LNCAP (cell line): ENCODE measurements at regions not wholly inside any gene's neighbourhood (a gene's known extent, or its start where the extent isn't known, plus 50 kb on each side); places are given as distances from the start of the nearest gene placed in this dataset.

Experiments used
- TF ChIP-seq, protein P1 (sequence below): fragments of 450-650 bp; IDR thresholded peaks from 2 replicates; pipeline ENCODE4 v1.5.1; 2017; ENCODE audit warnings: mild to moderate bottlenecking

DNA sequence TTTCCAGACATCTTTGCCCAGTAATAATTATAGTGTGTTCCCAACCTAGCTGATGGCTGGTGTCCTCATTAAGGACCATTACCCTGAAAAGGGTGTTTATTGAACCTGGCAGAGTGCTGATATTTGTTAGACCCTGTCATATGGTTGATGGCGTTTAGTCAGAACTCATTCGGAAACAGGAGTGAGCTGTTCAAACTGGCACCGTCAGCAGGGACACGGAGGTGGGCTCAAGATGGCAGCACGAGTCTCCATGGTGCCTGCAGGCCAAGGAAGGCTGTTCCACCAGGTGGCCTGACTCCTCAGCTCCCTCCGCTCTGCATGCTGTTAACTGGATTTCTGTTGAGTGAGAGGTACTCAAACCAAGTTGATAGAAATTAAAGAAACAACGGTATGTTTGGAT is 589.1 kb upstream of the MGMT start:
- TF ChIP-seq, protein P1, sequence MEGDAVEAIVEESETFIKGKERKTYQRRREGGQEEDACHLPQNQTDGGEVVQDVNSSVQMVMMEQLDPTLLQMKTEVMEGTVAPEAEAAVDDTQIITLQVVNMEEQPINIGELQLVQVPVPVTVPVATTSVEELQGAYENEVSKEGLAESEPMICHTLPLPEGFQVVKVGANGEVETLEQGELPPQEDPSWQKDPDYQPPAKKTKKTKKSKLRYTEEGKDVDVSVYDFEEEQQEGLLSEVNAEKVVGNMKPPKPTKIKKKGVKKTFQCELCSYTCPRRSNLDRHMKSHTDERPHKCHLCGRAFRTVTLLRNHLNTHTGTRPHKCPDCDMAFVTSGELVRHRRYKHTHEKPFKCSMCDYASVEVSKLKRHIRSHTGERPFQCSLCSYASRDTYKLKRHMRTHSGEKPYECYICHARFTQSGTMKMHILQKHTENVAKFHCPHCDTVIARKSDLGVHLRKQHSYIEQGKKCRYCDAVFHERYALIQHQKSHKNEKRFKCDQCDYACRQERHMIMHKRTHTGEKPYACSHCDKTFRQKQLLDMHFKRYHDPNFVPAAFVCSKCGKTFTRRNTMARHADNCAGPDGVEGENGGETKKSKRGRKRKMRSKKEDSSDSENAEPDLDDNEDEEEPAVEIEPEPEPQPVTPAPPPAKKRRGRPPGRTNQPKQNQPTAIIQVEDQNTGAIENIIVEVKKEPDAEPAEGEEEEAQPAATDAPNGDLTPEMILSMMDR: no peak

DNA sequence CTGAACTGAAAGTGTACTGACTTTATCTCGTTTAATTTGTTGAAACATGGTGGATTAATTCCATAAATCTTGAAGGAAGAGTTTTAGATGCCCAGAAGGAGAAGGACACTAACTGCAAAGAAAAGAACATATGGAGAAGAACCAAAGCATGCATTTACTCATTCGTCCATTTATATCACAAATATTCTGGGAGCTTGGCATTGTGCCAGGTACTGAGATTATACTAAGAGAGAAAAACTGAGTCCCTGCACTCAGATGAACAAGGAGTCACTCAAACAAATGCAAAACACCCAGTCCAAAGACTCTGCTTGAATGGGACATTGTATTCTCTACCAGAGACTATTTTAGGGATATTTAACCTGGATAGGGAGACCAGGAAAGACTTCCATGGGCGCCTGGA is 588.0 kb upstream of the MGMT start:
- TF ChIP-seq, protein P1: no peak

DNA sequence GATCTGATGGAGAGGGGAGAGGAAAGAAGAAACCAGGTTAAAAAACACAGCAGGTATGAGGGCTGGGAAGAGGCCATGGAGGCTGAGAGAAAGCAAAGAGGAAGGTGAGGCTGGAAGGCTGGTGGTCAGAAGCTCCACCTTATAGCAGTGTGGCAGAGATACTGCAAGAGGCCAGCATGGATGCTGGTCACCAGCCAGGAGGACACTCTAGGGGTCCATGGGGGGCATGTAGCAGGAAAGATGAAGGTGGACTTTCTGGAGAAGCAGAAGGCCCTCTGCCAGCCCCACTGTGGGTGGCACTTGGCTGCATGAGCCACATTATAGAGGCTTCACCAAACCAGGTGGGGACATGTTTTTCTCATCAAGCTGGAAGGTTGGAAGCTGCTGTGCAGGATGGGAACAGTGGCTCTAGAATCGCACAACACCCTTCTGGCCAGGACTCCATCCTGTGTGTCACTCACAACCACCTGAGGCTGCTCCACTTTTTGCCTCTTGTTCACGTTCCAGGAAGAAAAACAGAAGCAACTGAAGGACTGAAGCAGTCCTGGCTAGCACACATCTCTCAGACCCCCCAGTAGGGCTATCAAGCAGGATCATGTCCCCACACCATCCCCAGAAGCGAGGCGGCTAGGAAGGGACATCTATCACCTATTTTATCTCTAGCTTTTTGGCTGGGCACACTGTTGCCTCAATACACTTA is 587.5 kb upstream of the MGMT start:
- TF ChIP-seq, protein P1: no peak

DNA sequence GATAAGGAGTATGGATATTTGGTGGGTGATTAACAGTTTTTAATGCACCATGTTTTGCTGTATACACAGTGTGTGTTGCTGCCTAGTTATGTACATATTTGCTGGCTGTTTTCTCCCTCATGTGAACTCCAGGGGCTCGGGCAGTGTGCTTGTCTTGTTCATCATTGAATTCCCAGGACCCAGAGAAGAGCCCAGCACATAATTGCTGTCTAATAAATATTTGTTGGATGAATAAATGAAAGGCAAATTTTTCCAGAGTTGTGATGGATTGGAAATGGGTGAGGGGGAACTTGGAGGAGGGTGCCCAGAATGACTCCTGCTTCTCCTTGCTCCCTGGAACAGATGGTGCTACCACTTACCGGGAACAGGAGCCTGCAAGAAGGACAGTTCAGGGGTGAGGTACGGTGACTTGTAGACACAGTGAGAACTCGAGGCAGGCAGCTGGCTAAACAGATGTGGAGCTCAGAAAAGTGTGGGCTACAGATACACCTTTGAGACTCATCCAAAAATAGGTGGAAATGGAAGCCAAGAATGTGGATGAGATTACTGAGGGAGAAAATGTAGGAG is 586.8 kb upstream of the MGMT start:
- TF ChIP-seq, protein P1: no peak

DNA sequence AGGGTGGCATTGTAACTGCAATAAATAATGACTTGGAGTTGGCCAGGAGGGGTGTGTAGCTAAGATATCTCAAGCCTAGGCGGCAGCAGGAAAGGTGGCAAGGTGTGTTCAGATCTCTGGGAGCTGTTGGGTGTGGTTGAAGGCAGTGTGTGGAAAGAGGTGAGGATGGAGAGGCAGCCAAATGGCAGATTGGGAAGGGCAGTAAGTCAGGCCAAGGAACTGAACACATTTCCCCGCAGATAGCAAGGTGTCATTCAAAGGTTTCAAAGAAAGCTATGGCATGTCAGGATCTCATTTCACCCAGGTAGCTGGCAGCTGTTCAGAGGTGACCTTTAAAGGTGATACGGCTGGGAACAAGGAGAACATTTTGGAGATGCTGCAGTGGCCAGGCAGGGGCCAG is 586.0 kb upstream of the MGMT start:
- TF ChIP-seq, protein P1: no peak

DNA sequence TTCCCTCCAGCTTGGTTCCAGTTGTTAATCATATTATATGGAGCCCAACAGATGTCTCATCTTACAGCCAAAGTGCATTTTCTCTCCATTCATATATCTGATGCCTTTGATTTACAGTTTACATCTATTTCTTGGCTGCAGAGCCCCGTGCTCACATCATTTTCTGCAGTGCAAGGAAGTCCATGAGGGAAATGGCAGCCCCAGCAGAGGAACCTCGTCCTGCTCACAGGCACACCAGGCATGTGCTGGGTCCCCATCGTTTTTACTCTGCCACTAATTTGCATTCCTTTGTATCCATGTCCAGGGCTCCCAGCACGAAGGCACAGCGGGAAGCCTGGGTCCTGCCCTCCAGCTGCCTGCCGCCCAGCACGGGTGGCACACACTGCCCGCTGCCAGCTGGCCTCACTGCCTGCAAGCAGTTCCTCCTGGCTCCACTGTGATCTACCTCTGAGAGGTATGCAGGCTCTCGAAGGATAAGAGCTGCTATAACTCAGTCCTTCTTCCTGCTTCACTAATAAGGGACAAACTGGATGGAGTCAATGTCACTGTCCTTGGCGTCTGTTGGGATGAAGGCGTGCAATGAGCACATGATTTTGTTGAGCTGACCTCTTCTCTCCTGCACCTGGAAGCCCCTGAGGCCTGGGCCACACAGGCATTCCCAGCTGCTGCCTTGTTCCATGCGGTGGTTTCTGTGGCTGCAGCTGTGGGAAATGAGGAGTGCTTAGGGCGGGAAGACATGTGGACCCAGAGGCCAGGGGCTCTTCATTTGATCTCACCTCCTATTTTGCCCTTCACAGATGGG is 583.6 kb upstream of the MGMT start:
- TF ChIP-seq, protein P1: no peak

DNA sequence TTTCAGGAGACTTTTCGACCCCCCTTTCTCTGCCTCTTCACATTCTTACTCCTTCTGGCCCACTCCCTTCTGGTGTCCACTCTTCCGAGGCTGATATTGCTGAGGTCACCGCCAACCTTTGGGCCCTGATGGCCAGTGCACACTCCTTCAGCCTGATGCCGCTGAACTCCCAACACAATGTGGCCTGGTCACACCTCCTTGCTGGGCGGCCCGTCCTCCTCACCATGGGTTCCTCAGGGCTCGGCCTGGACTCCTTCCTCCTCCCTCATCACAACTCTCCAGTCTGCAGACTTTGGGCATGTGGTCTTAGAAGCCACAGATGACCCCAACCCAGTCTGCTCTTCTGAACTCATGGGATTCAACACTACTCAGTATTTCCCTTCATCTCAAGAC is 583.0 kb upstream of the MGMT start:
- TF ChIP-seq, protein P1: no peak
